GM23338 (cell line): ENCODE measurements at regions not wholly inside any gene's neighbourhood (a gene's known extent, or its start where the extent isn't known, plus 50 kb on each side); places are given as distances from the start of the nearest gene placed in this dataset.

Experiments
- ATAC-seq: fragments of 200-7000 bp; cut with Tn5 transposase; 3 replicates; pipeline ENCODE4 v1.9.1; 2020
- DNase-seq: peaks from one replicate; pipeline ENCODE4 v3.0.0-alpha.2; 2015; ENCODE audit warnings: low spot score
- H2AFZ ChIP-seq: fragments of 200-600 bp; sonication (generic); 2 replicates; pipeline ENCODE4 v1.8.0; 2016; ENCODE audit warnings: antibody characterized with exemption, mild to moderate bottlenecking, moderate library complexity
- H3F3A ChIP-seq: fragments of 200-600 bp; sonication (generic); replicated peaks from 2 replicates; pipeline ENCODE4 v1.8.0; 2017; ENCODE audit warnings: antibody characterized with exemption, mixed run types, low read depth
- H3K27ac ChIP-seq: fragments of 200-600 bp; sonication (generic); 2 replicates; pipeline ENCODE4 v1.6.1; 2016; ENCODE audit warnings: low read depth
- H3K27me3 ChIP-seq: fragments of 200-600 bp; sonication (generic); 2 replicates; pipeline ENCODE4 v1.8.0; 2016; ENCODE audit warnings: mild to moderate bottlenecking, mixed run types, moderate library complexity; ENCODE audit not compliant: insufficient read depth
- H3K36me3 ChIP-seq: fragments of 200-600 bp; sonication (generic); 2 replicates; pipeline ENCODE4 v1.8.0; 2016; ENCODE audit warnings: mild to moderate bottlenecking; ENCODE audit not compliant: insufficient read depth
- H3K4me1 ChIP-seq: fragments of 200-600 bp; sonication (generic); 2 replicates; pipeline ENCODE4 v1.8.0; 2016; ENCODE audit warnings: mild to moderate bottlenecking, moderate library complexity; ENCODE audit not compliant: insufficient read depth
- H3K4me2 ChIP-seq: fragments of 200-600 bp; sonication (generic); 2 replicates; pipeline ENCODE4 v1.7.1; 2017; ENCODE audit warnings: mixed run types
- H3K4me3 ChIP-seq: fragments of 200-600 bp; sonication (generic); 2 replicates; pipeline ENCODE4 v1.6.1; 2016; ENCODE audit warnings: mixed run types
- H3K79me2 ChIP-seq: fragments of 200-600 bp; sonication (generic); replicated peaks from 2 replicates; pipeline ENCODE4 v1.8.0; 2017; ENCODE audit warnings: mild to moderate bottlenecking; ENCODE audit not compliant: insufficient read depth
- H3K9me2 ChIP-seq: fragments of 200-600 bp; sonication (generic); 2 replicates; pipeline ENCODE4 v1.8.0; 2017; ENCODE audit not compliant: insufficient read depth
- H4K20me1 ChIP-seq: fragments of 200-600 bp; sonication (generic); replicated peaks from 2 replicates; pipeline ENCODE4 v1.8.0; 2017; ENCODE audit warnings: mild to moderate bottlenecking; ENCODE audit not compliant: insufficient read depth
- H3K27ac Mint-ChIP-seq: 2 replicates; pipeline ENCODE4 v1.8.0; 2020; ENCODE audit warnings: inconsistent platforms, mild to moderate bottlenecking, moderate library complexity, mixed read lengths
- H3K27me3 Mint-ChIP-seq: 3 replicates; pipeline ENCODE4 v1.8.0; 2022; ENCODE audit warnings: low read depth, mild to moderate bottlenecking, moderate library complexity, mixed read lengths, inconsistent platforms; ENCODE audit not compliant: insufficient read depth, poor library complexity
- H3K36me3 Mint-ChIP-seq: 3 replicates; pipeline ENCODE4 v1.8.0; 2021; ENCODE audit warnings: low read depth, mild to moderate bottlenecking, inconsistent platforms, moderate library complexity, mixed read lengths
- H3K4me1 Mint-ChIP-seq: 3 replicates; pipeline ENCODE4 v1.8.0; 2020; ENCODE audit warnings: mild to moderate bottlenecking, inconsistent platforms, mixed read lengths
- H3K4me3 Mint-ChIP-seq: 3 replicates; pipeline ENCODE4 v1.8.0; 2021; ENCODE audit warnings: moderate library complexity, mild to moderate bottlenecking, inconsistent platforms, mixed read lengths
- H3K9me3 Mint-ChIP-seq: 3 replicates; pipeline ENCODE4 v1.8.0; 2020; ENCODE audit warnings: moderate library complexity, mild to moderate bottlenecking, inconsistent platforms, mixed read lengths
- CREB1 ChIP-seq: fragments of 250-450 bp; sonication (Bioruptor Pico); IDR thresholded peaks from 2 replicates; pipeline ENCODE4 v1.5.0; 2020; ENCODE audit warnings: low read depth, mild to moderate bottlenecking, moderate library complexity
- EZH2 ChIP-seq: fragments of 200-600 bp; sonication (generic); IDR thresholded peaks from one replicate; pipeline ENCODE4 v1.8.0; 2017; ENCODE audit warnings: antibody characterized with exemption, mild to moderate bottlenecking, low read depth; ENCODE audit not compliant: unreplicated experiment
- EZH2phosphoT487 ChIP-seq: fragments of 200-600 bp; sonication (generic); IDR thresholded peaks from one replicate; pipeline ENCODE4 v1.8.1; 2018; ENCODE audit warnings: antibody characterized with exemption; ENCODE audit not compliant: unreplicated experiment
- JUNB ChIP-seq: IDR thresholded peaks from one replicate; pipeline ENCODE4 v1.6.1; 2016; ENCODE audit warnings: antibody characterized with exemption; ENCODE audit not compliant: unreplicated experiment
- NANOG ChIP-seq: IDR thresholded peaks from 2 replicates; pipeline ENCODE4 v1.6.1; 2016; ENCODE audit warnings: antibody characterized with exemption, borderline replicate concordance
- POLR2AphosphoS5 ChIP-seq: IDR thresholded peaks from 2 replicates; pipeline ENCODE4 v1.6.1; 2016; ENCODE audit warnings: antibody characterized with exemption, low read depth
- STAT1 ChIP-seq: IDR thresholded peaks from one replicate; pipeline ENCODE4 v1.6.1; 2016; ENCODE audit warnings: antibody characterized with exemption; ENCODE audit not compliant: unreplicated experiment
- ZNF114 ChIP-seq: fragments of 250-450 bp; sonication (Bioruptor Pico); IDR thresholded peaks from 2 replicates; pipeline ENCODE4 v1.5.0; 2020; ENCODE audit warnings: mild to moderate bottlenecking, moderate library complexity
- ZNF331 ChIP-seq: fragments of 250-450 bp; sonication (Bioruptor Pico); IDR thresholded peaks from 2 replicates; pipeline ENCODE4 v1.5.0; 2020; ENCODE audit warnings: low read depth, mild to moderate bottlenecking, moderate library complexity
- TF ChIP-seq, protein P1 (sequence below): IDR thresholded peaks from 2 replicates; pipeline ENCODE4 v1.6.1; 2016; ENCODE audit warnings: antibody characterized with exemption
- TF ChIP-seq, protein P2 (sequence below), 2 experiments: fragments of 200-600 bp in 1 of 2; sonication (generic) in 1 of 2; conservative IDR thresholded peaks; 2 replicates each; pipeline versions ENCODE4 v1.5.1 to v1.6.1; 2016 to 2017; ENCODE audit warnings: antibody characterized with exemption in 2 of 2, low read depth in 2 of 2, mild to moderate bottlenecking in 2 of 2, moderate library complexity in 1 of 2
- TF ChIP-seq, protein P3 (sequence below): IDR thresholded peaks from one replicate; pipeline ENCODE4 v1.6.1; 2018; ENCODE audit warnings: antibody characterized with exemption; ENCODE audit not compliant: unreplicated experiment

DNA sequence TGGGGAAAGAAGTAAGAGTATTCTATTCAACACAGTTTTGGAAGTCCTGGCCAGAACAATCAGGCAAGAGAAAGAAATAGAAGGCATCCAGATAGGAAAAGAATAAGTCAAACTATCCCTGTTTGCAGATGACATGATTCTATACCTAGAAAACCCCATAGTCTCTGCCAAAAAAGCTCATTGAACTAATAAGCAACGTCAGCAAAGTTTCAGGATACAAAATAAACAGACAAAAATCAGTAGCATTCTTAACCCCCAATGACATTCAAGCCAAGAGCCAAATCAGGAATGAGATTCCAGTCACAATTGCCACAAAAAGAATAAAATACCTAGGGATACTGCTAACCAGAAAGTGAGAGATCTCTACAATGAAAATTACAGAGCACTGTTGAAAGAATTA lies 99.4 kb upstream of the MITF start:
- H3K27me3 ChIP-seq = no peaks in the 10 kb centered on the region
- H3K36me3 Mint-ChIP-seq = no peaks in the 10 kb centered on the region
- no peak overlapping the region for H3K27ac ChIP-seq
- no peaks in the 10 kb centered on the region for H3K4me1 Mint-ChIP-seq
- H3K27ac Mint-ChIP-seq = no peak overlapping the region
- no peaks in the 10 kb centered on the region for H3K9me3 Mint-ChIP-seq
- no peak overlapping the region for H3K4me2 ChIP-seq
- no peak for TF ChIP-seq ZNF114 (CRISPR knock-in tag)
- no peak for TF ChIP-seq NANOG
- no peak for TF ChIP-seq POLR2AphosphoS5
- no peak for TF ChIP-seq EZH2
- no peak for TF ChIP-seq JUNB
- TF ChIP-seq EZH2phosphoT487 = no peak
- no peak for TF ChIP-seq CREB1 (CRISPR knock-in tag)
- TF ChIP-seq ZNF331 = no peak
- TF ChIP-seq, protein P1, sequence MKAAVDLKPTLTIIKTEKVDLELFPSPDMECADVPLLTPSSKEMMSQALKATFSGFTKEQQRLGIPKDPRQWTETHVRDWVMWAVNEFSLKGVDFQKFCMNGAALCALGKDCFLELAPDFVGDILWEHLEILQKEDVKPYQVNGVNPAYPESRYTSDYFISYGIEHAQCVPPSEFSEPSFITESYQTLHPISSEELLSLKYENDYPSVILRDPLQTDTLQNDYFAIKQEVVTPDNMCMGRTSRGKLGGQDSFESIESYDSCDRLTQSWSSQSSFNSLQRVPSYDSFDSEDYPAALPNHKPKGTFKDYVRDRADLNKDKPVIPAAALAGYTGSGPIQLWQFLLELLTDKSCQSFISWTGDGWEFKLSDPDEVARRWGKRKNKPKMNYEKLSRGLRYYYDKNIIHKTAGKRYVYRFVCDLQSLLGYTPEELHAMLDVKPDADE = no peak
- H3K36me3 ChIP-seq = no peaks in the 10 kb centered on the region
- H3K27me3 Mint-ChIP-seq = no peaks in the 10 kb centered on the region
- no peak overlapping the region for H2AFZ ChIP-seq
- no peak overlapping the region for H3K4me3 ChIP-seq
- no peaks in the 10 kb centered on the region for H3K79me2 ChIP-seq
- H3F3A ChIP-seq = no peaks in the 10 kb centered on the region
- no peaks in the 10 kb centered on the region for H3K9me2 ChIP-seq
- DNase-seq (no peak), ATAC-seq (no peak)
- H3K4me1 ChIP-seq = no peaks in the 10 kb centered on the region
- no peak overlapping the region for H3K4me3 Mint-ChIP-seq
- H4K20me1 ChIP-seq = no peaks in the 10 kb centered on the region

DNA sequence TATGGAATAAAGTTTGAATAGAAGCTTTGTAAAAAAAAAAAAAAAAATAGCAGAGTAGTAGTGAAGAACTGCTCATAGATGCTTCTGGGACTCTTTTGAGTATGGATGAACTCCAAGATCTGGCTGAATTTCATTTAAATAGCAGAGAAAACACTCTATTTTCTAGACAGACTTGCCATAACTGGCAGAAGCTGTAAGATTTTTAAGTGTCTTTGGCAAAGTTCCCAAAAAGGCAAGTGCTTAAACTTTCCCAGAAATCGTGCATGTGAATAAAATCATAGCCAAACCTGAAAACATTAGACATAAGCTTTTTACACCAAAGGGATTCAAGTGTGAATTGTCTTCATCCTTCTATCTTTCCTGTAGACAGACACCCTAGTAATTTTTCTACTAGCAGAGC lies 110.3 kb upstream of the MITF start:
- Mint-ChIP-seq H3K27me3 (no peaks in the 10 kb centered on the region), H3K36me3 (no peaks in the 10 kb centered on the region; the same call in 2 of the 3 replicates), H3K4me1 (no peaks in the 10 kb centered on the region), H3K27ac (no peak overlapping the region), H3K9me3 (peaks cover 15% of the 10 kb centered on the region), H3K4me3 (no peak overlapping the region)
- Histone ChIP-seq H3K36me3 (no peaks in the 10 kb centered on the region), H4K20me1 (no peaks in the 10 kb centered on the region), H3K4me1 (no peaks in the 10 kb centered on the region), H2AFZ (no peak overlapping the region), H3K27me3 (no peaks in the 10 kb centered on the region; the same call in 1 of the 2 replicates), H3K4me3 (no peak overlapping the region), H3K9me2 (no peaks in the 10 kb centered on the region), H3K4me2 (no peak overlapping the region), H3K79me2 (no peaks in the 10 kb centered on the region), H3F3A (no peaks in the 10 kb centered on the region), H3K27ac (no peak overlapping the region)
- ATAC-seq (no peak), DNase-seq (no peak)
- no peak for TF ChIP-seq NANOG
- no peak for TF ChIP-seq ZNF331
- TF ChIP-seq, protein P2, sequence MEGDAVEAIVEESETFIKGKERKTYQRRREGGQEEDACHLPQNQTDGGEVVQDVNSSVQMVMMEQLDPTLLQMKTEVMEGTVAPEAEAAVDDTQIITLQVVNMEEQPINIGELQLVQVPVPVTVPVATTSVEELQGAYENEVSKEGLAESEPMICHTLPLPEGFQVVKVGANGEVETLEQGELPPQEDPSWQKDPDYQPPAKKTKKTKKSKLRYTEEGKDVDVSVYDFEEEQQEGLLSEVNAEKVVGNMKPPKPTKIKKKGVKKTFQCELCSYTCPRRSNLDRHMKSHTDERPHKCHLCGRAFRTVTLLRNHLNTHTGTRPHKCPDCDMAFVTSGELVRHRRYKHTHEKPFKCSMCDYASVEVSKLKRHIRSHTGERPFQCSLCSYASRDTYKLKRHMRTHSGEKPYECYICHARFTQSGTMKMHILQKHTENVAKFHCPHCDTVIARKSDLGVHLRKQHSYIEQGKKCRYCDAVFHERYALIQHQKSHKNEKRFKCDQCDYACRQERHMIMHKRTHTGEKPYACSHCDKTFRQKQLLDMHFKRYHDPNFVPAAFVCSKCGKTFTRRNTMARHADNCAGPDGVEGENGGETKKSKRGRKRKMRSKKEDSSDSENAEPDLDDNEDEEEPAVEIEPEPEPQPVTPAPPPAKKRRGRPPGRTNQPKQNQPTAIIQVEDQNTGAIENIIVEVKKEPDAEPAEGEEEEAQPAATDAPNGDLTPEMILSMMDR (conservative IDR thresholded peaks at IDR 0.05; ENCODE audit: low read depth in 2 of 2) = no peak
- no peak for TF ChIP-seq CREB1 (CRISPR knock-in tag)
- no peak for TF ChIP-seq EZH2phosphoT487
- TF ChIP-seq, protein P3, sequence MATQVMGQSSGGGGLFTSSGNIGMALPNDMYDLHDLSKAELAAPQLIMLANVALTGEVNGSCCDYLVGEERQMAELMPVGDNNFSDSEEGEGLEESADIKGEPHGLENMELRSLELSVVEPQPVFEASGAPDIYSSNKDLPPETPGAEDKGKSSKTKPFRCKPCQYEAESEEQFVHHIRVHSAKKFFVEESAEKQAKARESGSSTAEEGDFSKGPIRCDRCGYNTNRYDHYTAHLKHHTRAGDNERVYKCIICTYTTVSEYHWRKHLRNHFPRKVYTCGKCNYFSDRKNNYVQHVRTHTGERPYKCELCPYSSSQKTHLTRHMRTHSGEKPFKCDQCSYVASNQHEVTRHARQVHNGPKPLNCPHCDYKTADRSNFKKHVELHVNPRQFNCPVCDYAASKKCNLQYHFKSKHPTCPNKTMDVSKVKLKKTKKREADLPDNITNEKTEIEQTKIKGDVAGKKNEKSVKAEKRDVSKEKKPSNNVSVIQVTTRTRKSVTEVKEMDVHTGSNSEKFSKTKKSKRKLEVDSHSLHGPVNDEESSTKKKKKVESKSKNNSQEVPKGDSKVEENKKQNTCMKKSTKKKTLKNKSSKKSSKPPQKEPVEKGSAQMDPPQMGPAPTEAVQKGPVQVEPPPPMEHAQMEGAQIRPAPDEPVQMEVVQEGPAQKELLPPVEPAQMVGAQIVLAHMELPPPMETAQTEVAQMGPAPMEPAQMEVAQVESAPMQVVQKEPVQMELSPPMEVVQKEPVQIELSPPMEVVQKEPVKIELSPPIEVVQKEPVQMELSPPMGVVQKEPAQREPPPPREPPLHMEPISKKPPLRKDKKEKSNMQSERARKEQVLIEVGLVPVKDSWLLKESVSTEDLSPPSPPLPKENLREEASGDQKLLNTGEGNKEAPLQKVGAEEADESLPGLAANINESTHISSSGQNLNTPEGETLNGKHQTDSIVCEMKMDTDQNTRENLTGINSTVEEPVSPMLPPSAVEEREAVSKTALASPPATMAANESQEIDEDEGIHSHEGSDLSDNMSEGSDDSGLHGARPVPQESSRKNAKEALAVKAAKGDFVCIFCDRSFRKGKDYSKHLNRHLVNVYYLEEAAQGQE = no peak
- TF ChIP-seq, protein P1 = no peak
- TF ChIP-seq POLR2AphosphoS5 = no peak
- TF ChIP-seq JUNB = no peak
- no peak for TF ChIP-seq ZNF114 (CRISPR knock-in tag)
- TF ChIP-seq STAT1 = no peak
